Suprapubic skin (tissue), 4 donors: ENCODE measurements at regions not wholly inside any gene's neighbourhood (a gene's known extent, or its start where the extent isn't known, plus 50 kb on each side); places are given as distances from the start of the nearest gene placed in this dataset.

Experiments
- DNase-seq, 2 donors: peaks; one replicate each; pipeline ENCODE4 v3.0.0-alpha.2; 2019; ENCODE audit warnings: low spot score in 2 of 2
- H3K27ac ChIP-seq: fragments of 200-600 bp; sonication (generic); one replicate; pipeline ENCODE4 v1.5.1; 2019
- H3K27me3 ChIP-seq: fragments of 200-600 bp; sonication (generic); one replicate; pipeline ENCODE4 v1.5.1; 2019
- H3K36me3 ChIP-seq: fragments of 200-600 bp; sonication (generic); one replicate; pipeline ENCODE4 v1.5.1; 2019
- H3K4me1 ChIP-seq: fragments of 200-600 bp; sonication (generic); one replicate; pipeline ENCODE4 v1.5.1; 2019
- H3K4me3 ChIP-seq: fragments of 200-600 bp; sonication (generic); one replicate; pipeline ENCODE4 v1.5.1; 2019; ENCODE audit warnings: mild to moderate bottlenecking
- H3K9me3 ChIP-seq: fragments of 200-600 bp; sonication (generic); one replicate; pipeline ENCODE4 v1.5.1; 2019
- CTCF ChIP-seq, 2 donors: fragments of 200-600 bp in 1 of 2; fragments of 450-650 bp in 1 of 2; sonication (generic) in 1 of 2; IDR thresholded peaks; one replicate each; pipeline ENCODE4 v1.5.1; 2016 to 2019; ENCODE audit warnings: antibody characterized with exemption in 2 of 2, mild to moderate bottlenecking in 1 of 2, moderate library complexity in 1 of 2
- EP300 ChIP-seq: sonication (generic); formaldehyde crosslinking; IDR thresholded peaks from one replicate; pipeline ENCODE4 v1.6.1; 2017; ENCODE audit warnings: antibody characterized with exemption
- POLR2A ChIP-seq, 2 donors: fragments of 450-650 bp; IDR thresholded peaks; one replicate each; pipeline ENCODE4 v1.6.1; 2017; ENCODE audit warnings: antibody characterized with exemption in 2 of 2, mild to moderate bottlenecking in 2 of 2, moderate library complexity in 2 of 2
- POLR2AphosphoS5 ChIP-seq, 3 donors: sonication (generic); formaldehyde crosslinking; IDR thresholded peaks; one replicate each; pipeline ENCODE4 v1.6.1; 2017; ENCODE audit warnings: antibody characterized with exemption in 3 of 3
- WGBS: methylation state at CpG from one replicate; pipeline ENCODE4 v1.1.5; 2018; 5-methylcytosine and 5-hydroxymethylcytosine counted together

GRCh38 chr15:26433060-26433459, 339.8 kb downstream of the GABRB3 start:
- H3K27me3 ChIP-seq: no peaks in the 10 kb centered on the region
- no peak for DNase-seq
- H3K36me3 ChIP-seq: no peaks in the 10 kb centered on the region
- no peak overlapping the region for H3K27ac ChIP-seq
- no peaks in the 10 kb centered on the region for H3K4me1 ChIP-seq
- TF ChIP-seq EP300 (no peak), CTCF (IDR thresholded peaks at IDR 0.05) (no peak), POLR2A (IDR thresholded peaks at IDR 0.05) (no peak), POLR2AphosphoS5 (IDR thresholded peaks at IDR 0.05) (no peak)
- WGBS: 81% methylated on average over 2 of the region's 2 CpGs
- no peaks in the 10 kb centered on the region for H3K9me3 ChIP-seq
- no peak overlapping the region for H3K4me3 ChIP-seq

GRCh38 chr15:26421065-26421464, 351.8 kb downstream of the GABRB3 start:
- Histone ChIP-seq H3K27ac (no peak overlapping the region), H3K36me3 (no peaks in the 10 kb centered on the region), H3K9me3 (peaks cover 14% of the 10 kb centered on the region), H3K4me3 (no peak overlapping the region), H3K27me3 (no peaks in the 10 kb centered on the region), H3K4me1 (no peaks in the 10 kb centered on the region)
- DNase-seq: no peak
- WGBS: 89% methylated on average over 2 of the region's 2 CpGs
- TF ChIP-seq CTCF (IDR thresholded peaks at IDR 0.05): no peak
- TF ChIP-seq POLR2AphosphoS5 (IDR thresholded peaks at IDR 0.05): no peak
- TF ChIP-seq EP300: no peak
- TF ChIP-seq POLR2A (IDR thresholded peaks at IDR 0.05): no peak

- Histone ChIP-seq H3K27me3 (no peaks in the 10 kb centered on the region), H3K36me3 (no peaks in the 10 kb centered on the region), H3K27ac (no peak overlapping the region), H3K4me3 (no peak overlapping the region), H3K4me1 (no peaks in the 10 kb centered on the region), H3K9me3 (no peaks in the 10 kb centered on the region)
- no peak for TF ChIP-seq EP300
- no peak for TF ChIP-seq CTCF (IDR thresholded peaks at IDR 0.05)
- no peak for TF ChIP-seq POLR2A (IDR thresholded peaks at IDR 0.05)
- TF ChIP-seq POLR2AphosphoS5 (IDR thresholded peaks at IDR 0.05): no peak
- DNase-seq: no peak
- WGBS: 56% methylated on average over 4 of the region's 4 CpGs
These were observed 377.2 kb downstream of the GABRB3 start for GRCh38 chr15:26395624-26396023.

GRCh38 chr15:26394801-26395200, 378.1 kb downstream of the GABRB3 start:
- Histone ChIP-seq H3K4me3 (no peak overlapping the region), H3K27me3 (no peaks in the 10 kb centered on the region), H3K36me3 (no peaks in the 10 kb centered on the region), H3K4me1 (no peaks in the 10 kb centered on the region), H3K9me3 (no peaks in the 10 kb centered on the region), H3K27ac (no peak overlapping the region)
- DNase-seq: no peak
- 47% methylated on average over 8 of the region's 8 CpGs for WGBS
- TF ChIP-seq CTCF (IDR thresholded peaks at IDR 0.05): no peak
- TF ChIP-seq POLR2A (IDR thresholded peaks at IDR 0.05): no peak

GRCh38 chr15:26392956-26393355, 379.9 kb downstream of the GABRB3 start:
- Histone ChIP-seq H3K36me3 (no peaks in the 10 kb centered on the region), H3K4me3 (no peak overlapping the region), H3K27me3 (no peaks in the 10 kb centered on the region), H3K9me3 (no peaks in the 10 kb centered on the region), H3K4me1 (no peaks in the 10 kb centered on the region), H3K27ac (no peak overlapping the region)
- 80% methylated on average over 1 of the region's 2 CpGs for WGBS
- no peak for DNase-seq
- TF ChIP-seq CTCF (IDR thresholded peaks at IDR 0.05) (no peak), EP300 (no peak), POLR2A (IDR thresholded peaks at IDR 0.05) (no peak), POLR2AphosphoS5 (IDR thresholded peaks at IDR 0.05) (no peak)
